SJSA1 (cell line): ENCODE measurements at regions not wholly inside any gene's neighbourhood (a gene's known extent, or its start where the extent isn't known, plus 50 kb on each side); places are given as distances from the start of the nearest gene placed in this dataset.

Source experiments
- DNase-seq, 2 experiments: peaks; one replicate each; pipeline ENCODE4 v3.0.0-alpha.2; 2015 to 2020; ENCODE audit warnings: low spot score in 2 of 2, low read depth in 1 of 2
- H3K27ac ChIP-seq: fragments of 250-450 bp; sonication (Bioruptor Pico); 2 replicates; pipeline ENCODE4 v1.5.1; 2020; ENCODE audit warnings: mild to moderate bottlenecking, moderate library complexity
- H3K27me3 ChIP-seq: fragments of 250-450 bp; sonication (Bioruptor Pico); replicated peaks from 2 replicates; pipeline ENCODE4 v1.5.1; 2020; ENCODE audit warnings: mild to moderate bottlenecking, moderate library complexity
- H3K36me3 ChIP-seq: fragments of 250-450 bp; sonication (Bioruptor Pico); 2 replicates; pipeline ENCODE4 v1.5.1; 2020; ENCODE audit warnings: mild to moderate bottlenecking
- H3K4me1 ChIP-seq: fragments of 250-450 bp; sonication (Bioruptor Pico); replicated peaks from 2 replicates; pipeline ENCODE4 v1.6.1; 2021; ENCODE audit warnings: mild to moderate bottlenecking
- H3K4me3 ChIP-seq: fragments of 250-450 bp; sonication (Bioruptor Pico); 2 replicates; pipeline ENCODE4 v1.5.1; 2020; ENCODE audit warnings: mild to moderate bottlenecking
- H3K9me3 ChIP-seq: fragments of 250-450 bp; sonication (Bioruptor Pico); replicated peaks from 2 replicates; pipeline ENCODE4 v1.5.1; 2020; ENCODE audit warnings: mild to moderate bottlenecking

GRCh38 chr2:217551252-217551899 is 451.4 kb downstream of the TNS1 start:
- H3K4me1 ChIP-seq = peaks cover 53% of the 10 kb centered on the region
- peak overlapping the region; percentile 85 for H3K27ac ChIP-seq
- H3K4me3 ChIP-seq = no peak overlapping the region
- H3K27me3 ChIP-seq = no peaks in the 10 kb centered on the region
- no peaks in the 10 kb centered on the region for H3K9me3 ChIP-seq
- peak; percentile 77 to 85 for DNase-seq
- H3K36me3 ChIP-seq = no peaks in the 10 kb centered on the region

GRCh38 chr2:217539126-217539525 is 463.7 kb downstream of the TNS1 start:
- Histone ChIP-seq H3K27ac (no peak overlapping the region), H3K4me1 (no peaks in the 10 kb centered on the region), H3K4me3 (no peak overlapping the region), H3K9me3 (0 out of 2 replicates have a peak, but pooled peaks cover 3% of the 10 kb centered on the region), H3K27me3 (peaks cover 4% of the 10 kb centered on the region; the same call in 1 of the 2 replicates), H3K36me3 (no peaks in the 10 kb centered on the region)
- no peak for DNase-seq

- no peak overlapping the region for H3K27ac ChIP-seq
- no peaks in the 10 kb centered on the region for H3K36me3 ChIP-seq
- no peak overlapping the region for H3K4me3 ChIP-seq
- peaks cover 4% of the 10 kb centered on the region; the same call in 1 of the 2 replicates for H3K27me3 ChIP-seq
- no peak for DNase-seq
- 0 out of 2 replicates have a peak, but pooled peaks cover 3% of the 10 kb centered on the region for H3K9me3 ChIP-seq
- no peaks in the 10 kb centered on the region for H3K4me1 ChIP-seq
Measured at GRCh38 chr2:217538719-217539118, 464.1 kb downstream of the TNS1 start.

- H3K27me3 ChIP-seq = peaks cover 2% of the 10 kb centered on the region; the same call in 1 of the 2 replicates
- 0 out of 2 replicates have a peak, but pooled peaks cover 3% of the 10 kb centered on the region for H3K9me3 ChIP-seq
- no peak overlapping the region for H3K4me3 ChIP-seq
- DNase-seq = no peak
- H3K4me1 ChIP-seq = no peaks in the 10 kb centered on the region
- no peak overlapping the region for H3K27ac ChIP-seq
- no peaks in the 10 kb centered on the region for H3K36me3 ChIP-seq
Measured at GRCh38 chr2:217535957-217536708, 466.7 kb downstream of the TNS1 start.

GRCh38 chr2:217530392-217531090 is 472.3 kb downstream of the TNS1 start:
- H3K27ac ChIP-seq = no peak overlapping the region
- H3K4me1 ChIP-seq = no peaks in the 10 kb centered on the region
- no peak overlapping the region for H3K4me3 ChIP-seq
- H3K36me3 ChIP-seq = no peaks in the 10 kb centered on the region
- no peaks in the 10 kb centered on the region; the same call in 1 of the 2 replicates for H3K27me3 ChIP-seq
- H3K9me3 ChIP-seq = no peaks in the 10 kb centered on the region
- no peak for DNase-seq

- DNase-seq = no peak
- no peaks in the 10 kb centered on the region; the same call in 1 of the 2 replicates for H3K27me3 ChIP-seq
- no peaks in the 10 kb centered on the region for H3K9me3 ChIP-seq
- no peaks in the 10 kb centered on the region for H3K4me1 ChIP-seq
- no peaks in the 10 kb centered on the region for H3K36me3 ChIP-seq
- H3K27ac ChIP-seq = no peak overlapping the region
- no peak overlapping the region for H3K4me3 ChIP-seq
Measured at GRCh38 chr2:217529271-217529670, 473.5 kb downstream of the TNS1 start.

GRCh38 chr2:217527590-217528202 is 475.1 kb downstream of the TNS1 start:
- Histone ChIP-seq H3K27ac (no peak overlapping the region), H3K4me1 (no peaks in the 10 kb centered on the region), H3K9me3 (no peaks in the 10 kb centered on the region), H3K27me3 (no peaks in the 10 kb centered on the region; the same call in 1 of the 2 replicates), H3K4me3 (no peak overlapping the region), H3K36me3 (no peaks in the 10 kb centered on the region)
- DNase-seq = no peak

GRCh38 chr2:217525076-217525475 is 477.7 kb downstream of the TNS1 start:
- no peaks in the 10 kb centered on the region for H3K4me1 ChIP-seq
- H3K9me3 ChIP-seq = no peaks in the 10 kb centered on the region
- no peaks in the 10 kb centered on the region for H3K36me3 ChIP-seq
- H3K27ac ChIP-seq = no peak overlapping the region
- H3K4me3 ChIP-seq = no peak overlapping the region
- no peak for DNase-seq
- H3K27me3 ChIP-seq = no peaks in the 10 kb centered on the region; the same call in 1 of the 2 replicates

- H3K36me3 ChIP-seq = no peaks in the 10 kb centered on the region
- no peaks in the 10 kb centered on the region for H3K9me3 ChIP-seq
- no peak for DNase-seq
Measured at GRCh38 chr2:217523286-217523685, 479.5 kb downstream of the TNS1 start.

GRCh38 chr2:217521820-217522219 is 481.0 kb downstream of the TNS1 start:
- no peak for DNase-seq
- Histone ChIP-seq H3K27me3 (no peaks in the 10 kb centered on the region; the same call in 1 of the 2 replicates), H3K4me1 (no peaks in the 10 kb centered on the region), H3K27ac (no peak overlapping the region), H3K4me3 (no peak overlapping the region), H3K36me3 (no peaks in the 10 kb centered on the region), H3K9me3 (no peaks in the 10 kb centered on the region)

More at GRCh38 chr2:217523286-217523685, 479.5 kb downstream of the TNS1 start:
- H3K27ac ChIP-seq = no peak overlapping the region
- H3K4me3 ChIP-seq = no peak overlapping the region
- no peaks in the 10 kb centered on the region for H3K4me1 ChIP-seq
- no peaks in the 10 kb centered on the region; the same call in 1 of the 2 replicates for H3K27me3 ChIP-seq

GRCh38 chr2:217520356-217521010 is 482.3 kb downstream of the TNS1 start:
- H3K4me3 ChIP-seq = no peak overlapping the region
- H3K27ac ChIP-seq = no peak overlapping the region
- no peaks in the 10 kb centered on the region for H3K4me1 ChIP-seq
- no peak for DNase-seq
- no peaks in the 10 kb centered on the region for H3K36me3 ChIP-seq
- H3K9me3 ChIP-seq = no peaks in the 10 kb centered on the region
- no peaks in the 10 kb centered on the region; the same call in 1 of the 2 replicates for H3K27me3 ChIP-seq

GRCh38 chr2:217517402-217517801 is 485.4 kb downstream of the TNS1 start:
- DNase-seq = no peak
- no peak overlapping the region for H3K27ac ChIP-seq
- H3K9me3 ChIP-seq = no peaks in the 10 kb centered on the region
- no peak overlapping the region for H3K4me3 ChIP-seq
- no peaks in the 10 kb centered on the region for H3K27me3 ChIP-seq
- no peaks in the 10 kb centered on the region for H3K4me1 ChIP-seq
- no peaks in the 10 kb centered on the region for H3K36me3 ChIP-seq
